GM12878 (cell line): ENCODE measurements at regions not wholly inside any gene's neighbourhood (a gene's known extent, or its start where the extent isn't known, plus 50 kb on each side); places are given as distances from the start of the nearest gene placed in this dataset.

Experiments
- ATAC-seq: fragments of 200-7000 bp; cut with Tn5 transposase; 3 replicates; pipeline ENCODE4 v1.9.1; 2020; ENCODE audit warnings: mild to moderate bottlenecking, moderate library complexity
- BruUV-seq: library from RNA; stranded (reverse); fragments of 400-500 nt; replicated peaks from 2 replicates; lab custom pipeline; 2021; lab: Mats Ljungman, UMichigan
- CTCF ChIA-PET: fragments of 300-600 bp; sonication (Branson Sonifier 250); formaldehyde crosslinking; extraction: SDS; loops from one replicate; lab custom pipeline; 2021; ENCODE audit warnings: inconsistent platforms; lab: Yijun Ruan, JAX
- POLR2A ChIA-PET: fragments of 350-600 bp; formaldehyde crosslinking; extraction: SDS; loops from one replicate; lab custom pipeline; 2021; ENCODE audit warnings: inconsistent platforms; lab: Charles Lee
- RAD21 ChIA-PET: fragments of 300-600 bp; sonication (Branson Sonifier 250); formaldehyde crosslinking; loops from one replicate; lab custom pipeline; 2023; ENCODE audit warnings: antibody characterized with exemption; ENCODE audit not compliant: unreplicated experiment; lab: Charles Lee
- SMC1A ChIA-PET: fragments of 300-600 bp; sonication (Branson Sonifier 250); formaldehyde crosslinking; loops from one replicate; lab custom pipeline; 2023; ENCODE audit not compliant: unreplicated experiment, uncharacterized antibody; lab: Charles Lee
- DNase-seq: peaks from one replicate; pipeline ENCODE4 v3.0.0-alpha.2; 2011; ENCODE audit warnings: low read depth, low spot score
- FAIRE-seq: peaks from 3 replicates; lab custom pipeline; 2011; peaks lifted over from hg19 to GRCh38; lab: Jason Lieb, UNC
- H2AFZ ChIP-seq: 2 replicates; pipeline ENCODE4 v1.6.0; 2011; ENCODE audit warnings: low read depth, low read length, control low read depth; ENCODE audit not compliant: control insufficient read depth
- H3K27ac ChIP-seq: 2 replicates; pipeline ENCODE4 v1.5.1; 2011; ENCODE audit warnings: control low read depth; ENCODE audit not compliant: control insufficient read depth, insufficient read depth
- H3K27me3 ChIP-seq, 2 experiments: replicated peaks in 1 of 2; 2 replicates each; pipeline versions ENCODE4 v1.6.0 to v1.6.1; 2011; ENCODE audit warnings: low read length in 1 of 2; ENCODE audit not compliant: control insufficient read depth in 2 of 2, insufficient read depth in 2 of 2
- H3K36me3 ChIP-seq, 2 experiments: 2 replicates each; pipeline ENCODE4 v1.5.1; 2011; ENCODE audit warnings: low read length in 1 of 2; ENCODE audit not compliant: control insufficient read depth in 2 of 2, insufficient read depth in 2 of 2
- H3K4me1 ChIP-seq: 2 replicates; pipeline ENCODE4 v1.6.1; 2011; ENCODE audit warnings: mild to moderate bottlenecking, low read length, moderate library complexity, mixed read lengths; ENCODE audit not compliant: control insufficient read depth, insufficient read depth
- H3K4me2 ChIP-seq: 2 replicates; pipeline ENCODE4 v1.6.0; 2011; ENCODE audit warnings: control low read depth; ENCODE audit not compliant: control insufficient read depth, insufficient read depth
- H3K4me3 ChIP-seq: fragments of 200-600 bp; sonication (generic); 2 replicates; pipeline ENCODE4 v1.5.1; 2016
- H3K79me2 ChIP-seq: 2 replicates; pipeline ENCODE4 v1.6.0; 2011; ENCODE audit warnings: low read length; ENCODE audit not compliant: control insufficient read depth, insufficient read depth
- H3K9ac ChIP-seq: 2 replicates; pipeline ENCODE4 v1.8.0; 2011; ENCODE audit warnings: low read length, control low read depth, mixed read lengths; ENCODE audit not compliant: control insufficient read depth, insufficient read depth
- H3K9me3 ChIP-seq: replicated peaks from 3 replicates; pipeline ENCODE4 v1.5.1; 2011; ENCODE audit warnings: mild to moderate bottlenecking, low read length; ENCODE audit not compliant: control insufficient read depth, insufficient read depth
- H4K20me1 ChIP-seq: 2 replicates; pipeline ENCODE4 v1.6.0; 2011; ENCODE audit not compliant: control insufficient read depth, insufficient read depth
- E2F4 ChIP-seq: IDR thresholded peaks from 2 replicates; pipeline ENCODE4 v1.6.1; 2012; ENCODE audit warnings: low read depth, low read length, improper control_type of control experiment
- E2F8 ChIP-seq: fragments of 450-650 bp; IDR thresholded peaks from 2 replicates; pipeline ENCODE4 v1.6.1; 2018; ENCODE audit warnings: mild to moderate bottlenecking, low read depth, moderate library complexity; ENCODE audit not compliant: partially characterized antibody
- FOXK2 ChIP-seq: fragments of 450-650 bp; IDR thresholded peaks from 2 replicates; pipeline ENCODE4 v1.6.1; 2017; ENCODE audit warnings: mild to moderate bottlenecking, moderate library complexity
- MXI1 ChIP-seq: fragments of 150-350 bp; IDR thresholded peaks from 2 replicates; pipeline ENCODE4 v1.6.1; 2011; ENCODE audit warnings: low read depth, mild to moderate bottlenecking, inconsistent platforms, low read length, improper control_type of control experiment
- SMAD5 ChIP-seq: IDR thresholded peaks from 2 replicates; pipeline ENCODE4 v1.6.1; 2016; ENCODE audit warnings: antibody characterized with exemption, low read depth
- WGBS: methylation state at CpG from one replicate; pipeline ENCODE4 v1.1.6; 2016; ENCODE audit warnings: low lambda C conversion rate; ENCODE audit not compliant: insufficient replicate concordance, insufficient coverage; ENCODE audit errors: missing lambda C conversion rate; 5-methylcytosine and 5-hydroxymethylcytosine counted together
- in situ Hi-C: fragments of 300-500 bp; cut with MboI; formaldehyde crosslinking; loops from 9 replicates; pipeline ENCODE4 v1.14.3; 2018; ENCODE audit warnings: mixed read lengths
- intact Hi-C: fragments of 100-400 bp; cut with micrococcal nuclease; formaldehyde crosslinking; loops from one replicate; pipeline ENCODE4 v1.14.2; 2022; ENCODE audit not compliant: unreplicated experiment

GRCh38 chr1:181327796-181328195 lies 155.5 kb upstream of the CACNA1E start:
- WGBS = 19% methylated on average over 4 of the region's 4 CpGs
- SMC1A ChIA-PET = no interaction called here
- intact Hi-C loops = no loop called here
- CTCF ChIA-PET = no interaction called here
- Histone ChIP-seq H3K9me3 (no peaks in the 10 kb centered on the region), H3K79me2 (no peaks in the 10 kb centered on the region), H2AFZ (no peak overlapping the region), H4K20me1 (no peaks in the 10 kb centered on the region), H3K4me2 (no peak overlapping the region), H3K36me3 (no peaks in the 10 kb centered on the region), H3K9ac (no peak overlapping the region), H3K4me3 (no peak overlapping the region), H3K4me1 (no peaks in the 10 kb centered on the region), H3K27me3 (peaks cover 2 to 5% of the 10 kb centered on the region in 2 experiments; a peak in 2 of 4 replicates), H3K27ac (no peak overlapping the region)
- POLR2A ChIA-PET = no interaction called here
- no peak for ATAC-seq
- in situ Hi-C loops = no loop called here
- no peak for DNase-seq
- RAD21 ChIA-PET = no interaction called here
- TF ChIP-seq FOXK2 (no peak), E2F4 (no peak), SMAD5 (no peak), E2F8 (no peak), MXI1 (no peak)
- FAIRE-seq = no peak
- BruUV-seq = no TSS peak
